HG03432 (cell line): ENCODE measurements at regions not wholly inside any gene's neighbourhood (a gene's known extent, or its start where the extent isn't known, plus 50 kb on each side); places are given as distances from the start of the nearest gene placed in this dataset.
"Not testable (repeated sequence)": the region's sequence is repeated elsewhere in the genome, so short reads cannot be mapped to it uniquely, and the experiment has no call there.

Experiments
- ATAC-seq: cut with Tn5 transposase; IDR thresholded peaks from one replicate; pipeline ENCODE4 v1.9.1; 2021; ENCODE audit warnings: mild to moderate bottlenecking, moderate library complexity; ENCODE audit not compliant: unreplicated experiment

- ATAC-seq, result no peak
These were observed 80.8 kb downstream of the C21orf91 start for GRCh38 chr21:17738176-17738953.

- no peak for ATAC-seq
These were observed 83.1 kb downstream of the C21orf91 start for GRCh38 chr21:17736072-17736471.

DNA sequence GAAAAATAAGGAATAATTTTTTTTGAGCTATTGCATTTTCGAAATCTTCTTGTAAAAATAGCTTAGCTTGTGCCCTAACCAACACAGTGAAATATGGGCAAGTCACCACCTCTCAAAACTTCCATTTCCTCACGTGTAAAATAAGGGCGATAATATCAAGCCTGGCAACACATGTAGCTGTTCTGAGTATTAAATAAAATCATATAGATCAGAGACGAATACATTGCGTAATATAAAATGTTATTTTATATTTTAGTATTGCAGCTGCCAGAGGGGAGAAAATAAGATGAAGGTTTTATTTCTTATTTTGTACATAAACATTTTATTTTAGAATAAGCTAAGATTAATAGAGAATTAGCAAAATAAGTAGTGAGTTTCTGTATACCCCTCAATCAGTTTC is 85.9 kb downstream of the C21orf91 start:
- ATAC-seq, result no peak

DNA sequence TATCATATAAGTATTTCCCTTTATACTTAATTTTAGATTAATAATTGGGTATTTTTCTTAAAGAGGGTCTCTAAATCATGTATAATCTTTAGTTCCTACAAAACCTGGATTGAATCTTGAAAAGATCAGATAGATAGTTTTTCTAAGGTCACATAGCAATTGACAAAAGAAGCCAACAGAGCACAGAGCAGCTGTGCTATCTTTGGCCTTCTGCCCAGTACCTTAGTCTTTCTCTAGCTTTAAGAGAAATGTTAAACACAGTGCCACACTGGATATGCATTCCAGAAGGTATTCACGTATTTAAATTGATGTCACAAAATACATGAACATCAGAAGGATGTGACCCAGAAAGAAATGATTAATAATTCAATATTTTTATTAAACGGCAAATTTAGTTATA is 86.8 kb downstream of the C21orf91 start:
- no peak for ATAC-seq

- ATAC-seq, result no peak
These were observed 87.6 kb downstream of the C21orf91 start for GRCh38 chr21:17731554-17731953.

DNA sequence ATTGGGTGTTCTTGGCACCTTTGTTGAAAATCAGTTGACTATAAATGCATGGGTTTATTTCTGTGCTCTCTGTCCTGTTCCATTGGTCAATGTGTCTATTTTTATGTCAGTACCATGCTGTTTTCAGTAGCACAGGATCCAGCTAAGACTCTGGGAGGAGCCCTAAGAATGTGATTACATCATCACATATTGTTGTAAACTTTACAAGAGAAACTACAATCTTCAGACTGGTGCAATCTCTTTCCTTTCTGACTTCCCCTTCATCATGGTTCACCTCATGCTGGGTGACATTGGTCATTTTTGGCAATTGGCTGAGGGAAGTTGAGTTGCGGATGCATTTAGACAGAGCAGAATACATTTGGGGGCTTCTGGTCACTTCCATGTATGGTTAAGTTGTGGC is 88.4 kb downstream of the C21orf91 start:
- no peak for ATAC-seq

- no peak for ATAC-seq
These were observed 89.7 kb downstream of the C21orf91 start for GRCh38 chr21:17729455-17729854.

DNA sequence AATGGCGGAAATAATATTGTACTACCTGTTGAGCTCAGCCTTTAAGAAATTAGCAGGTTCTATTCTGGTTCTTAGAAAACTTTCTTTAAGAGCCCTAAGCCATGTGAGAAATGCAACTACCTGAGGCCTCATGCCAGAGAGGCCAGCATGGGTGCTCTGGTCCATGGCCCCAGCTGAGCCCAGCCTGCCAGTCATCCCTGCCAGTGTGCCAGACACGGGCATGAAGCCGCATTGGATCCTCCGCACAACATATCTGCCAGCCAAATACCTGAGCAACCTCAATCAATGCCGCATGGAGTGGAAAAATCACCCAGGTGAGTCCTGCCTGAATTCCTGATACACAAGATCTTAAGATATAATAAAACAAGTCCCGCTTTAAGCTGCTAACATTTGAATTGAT is 91.8 kb downstream of the C21orf91 start:
- no peak for ATAC-seq

- ATAC-seq, result no peak
These were observed 92.9 kb downstream of the C21orf91 start for GRCh38 chr21:17726047-17726829.

DNA sequence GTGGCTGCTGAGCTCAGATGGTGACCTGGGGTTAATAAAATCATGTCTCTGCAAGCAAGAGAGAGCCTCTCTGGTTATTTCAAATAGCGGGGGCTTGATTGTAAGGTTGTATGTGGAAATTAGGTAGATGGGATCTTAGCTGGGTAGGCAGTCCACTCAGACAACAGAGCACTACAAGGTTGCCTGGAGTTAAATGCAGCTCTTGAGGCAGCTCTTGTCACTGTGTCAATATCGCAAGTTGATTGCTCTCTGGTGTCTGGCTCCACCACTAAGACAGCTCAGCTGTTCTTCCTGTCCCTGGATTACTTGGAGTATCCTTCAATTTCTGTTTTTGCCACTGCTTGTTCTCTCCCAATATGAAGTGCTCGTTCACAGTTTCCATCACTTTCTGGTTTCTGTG is 93.8 kb downstream of the C21orf91 start:
- ATAC-seq, result no peak

DNA sequence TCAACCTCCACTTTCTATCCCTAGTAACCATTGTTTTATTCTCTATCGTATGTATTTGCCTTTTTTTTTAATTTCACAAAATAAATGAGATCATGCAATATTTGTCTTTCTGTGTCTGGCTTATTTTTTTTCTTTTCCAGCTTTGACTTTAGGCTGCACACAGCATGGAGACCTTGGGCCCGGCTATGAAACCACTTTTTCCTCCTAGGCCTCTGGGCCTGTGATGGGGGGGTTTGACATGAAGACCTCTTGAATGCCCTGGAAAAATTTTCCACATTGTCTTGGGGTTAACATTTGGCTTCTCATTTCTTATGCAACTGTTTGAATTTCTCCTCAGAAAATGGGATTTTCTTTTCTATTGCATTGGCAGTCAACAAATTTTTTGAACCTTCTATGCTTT is 100.2 kb upstream of the BTG3 start:
- no peak for ATAC-seq

GRCh38 chr21:17711896-17712295 is 99.2 kb upstream of the BTG3 start:
- no peak for ATAC-seq

GRCh38 chr21:17709266-17709611 is 96.5 kb upstream of the BTG3 start:
- ATAC-seq, result peak; percentile 100

DNA sequence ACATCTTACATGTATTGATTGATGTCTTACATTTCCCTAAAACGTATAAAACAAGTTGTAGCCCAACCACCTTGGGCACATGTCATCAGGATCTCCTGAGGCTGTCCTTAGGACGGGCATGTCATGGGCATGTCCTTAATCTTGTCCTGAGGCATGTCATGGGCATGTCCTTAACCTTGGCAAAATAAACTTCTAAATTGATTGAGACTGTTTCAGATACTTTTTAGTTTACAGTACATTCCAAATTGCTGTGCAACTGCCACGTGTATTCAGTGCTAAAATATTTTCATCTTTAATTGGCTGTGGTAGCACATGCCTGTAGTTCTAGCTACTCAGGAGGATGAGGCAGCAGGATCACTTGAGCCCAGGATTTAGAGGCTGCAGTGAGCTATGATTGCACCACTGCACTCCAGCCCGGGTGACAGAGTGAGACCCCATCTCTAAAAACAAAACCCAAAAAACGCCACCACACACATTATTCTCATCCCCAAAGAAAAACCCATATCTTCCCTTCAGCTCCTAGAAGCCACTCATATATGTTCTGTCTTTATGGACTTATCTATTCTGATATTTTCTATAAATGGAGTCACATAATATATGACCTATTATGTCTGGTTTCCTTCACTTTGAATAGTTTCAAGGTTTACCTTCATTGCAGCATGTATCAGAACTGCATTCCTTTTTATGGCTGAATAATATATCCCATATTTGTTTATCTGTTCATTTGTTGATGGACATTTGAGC is 96.0 kb upstream of the BTG3 start:
- peak; percentile 50 for ATAC-seq

DNA sequence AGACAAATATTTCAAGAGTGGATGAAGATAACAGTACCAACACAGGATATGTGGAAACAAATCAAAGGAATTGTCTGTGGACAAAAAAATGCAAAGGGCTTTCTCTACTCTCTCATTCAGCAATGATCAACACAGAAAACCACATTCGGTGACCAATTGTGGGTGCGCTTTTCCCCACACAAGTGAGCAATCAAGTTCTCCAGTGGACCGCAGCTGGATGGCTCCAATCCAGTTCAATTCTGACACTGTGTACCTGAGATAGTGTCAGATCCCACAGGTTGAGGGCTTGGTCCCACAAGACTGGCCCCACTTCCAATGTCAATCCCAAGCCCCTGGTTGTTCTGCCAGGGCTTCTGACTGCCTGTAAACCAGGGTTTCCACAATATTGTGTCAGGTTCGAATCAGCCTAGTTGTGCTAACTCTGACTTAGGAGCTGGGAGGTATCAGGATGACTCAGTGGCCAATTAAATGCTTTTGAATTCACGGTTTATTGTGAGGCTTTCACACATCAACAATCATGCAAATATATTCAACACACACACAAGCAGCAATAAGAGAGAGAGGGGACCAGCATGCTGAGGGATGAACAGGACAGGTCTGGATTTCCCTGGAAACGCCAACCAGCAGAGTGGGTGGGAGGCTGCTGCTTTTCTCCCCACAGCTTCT is 87.0 kb upstream of the BTG3 start:
- ATAC-seq, result peak; percentile 89

DNA sequence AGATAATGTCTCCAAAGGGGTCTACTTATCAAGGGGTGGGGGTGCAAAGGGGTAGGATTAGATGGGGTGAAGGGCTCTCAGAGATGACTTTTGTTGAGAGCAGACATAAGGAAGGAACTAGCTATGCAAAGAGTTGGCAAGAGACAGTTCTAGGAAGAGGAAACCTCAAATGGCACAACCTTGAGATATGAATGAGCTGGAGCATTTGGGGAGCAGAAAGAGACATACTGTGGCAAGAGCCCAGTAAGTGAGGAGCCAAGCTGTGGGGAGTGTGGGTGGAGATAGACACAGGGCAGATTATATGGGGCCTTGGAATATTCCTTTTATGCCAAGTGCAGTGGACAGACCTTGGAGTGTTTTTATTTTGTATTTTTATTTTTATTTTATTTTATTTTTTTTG is 84.8 kb upstream of the BTG3 start:
- no peak for ATAC-seq

DNA sequence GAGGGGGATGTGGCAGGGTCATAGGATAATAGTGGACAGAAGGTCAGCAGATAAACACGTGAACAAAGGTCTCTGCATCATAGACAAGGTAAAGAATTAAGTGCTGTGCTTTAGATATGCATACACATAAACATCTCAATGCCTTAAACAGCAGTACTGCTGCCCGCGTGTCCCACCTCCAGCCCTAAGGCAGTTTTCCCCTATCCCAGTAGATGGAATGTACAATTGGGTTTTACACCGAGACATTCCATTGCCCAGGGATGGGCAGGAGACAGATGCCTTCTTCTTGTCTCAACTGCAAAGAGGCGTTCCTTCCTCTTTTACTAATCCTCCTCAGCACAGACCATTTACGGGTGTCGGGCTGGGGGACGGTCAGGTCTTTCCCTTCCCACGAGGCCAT is 81.7 kb upstream of the BTG3 start:
- ATAC-seq, result not testable (repeated sequence)

- ATAC-seq, result no peak
These were observed 81.1 kb upstream of the BTG3 start for GRCh38 chr21:17693801-17694200.

DNA sequence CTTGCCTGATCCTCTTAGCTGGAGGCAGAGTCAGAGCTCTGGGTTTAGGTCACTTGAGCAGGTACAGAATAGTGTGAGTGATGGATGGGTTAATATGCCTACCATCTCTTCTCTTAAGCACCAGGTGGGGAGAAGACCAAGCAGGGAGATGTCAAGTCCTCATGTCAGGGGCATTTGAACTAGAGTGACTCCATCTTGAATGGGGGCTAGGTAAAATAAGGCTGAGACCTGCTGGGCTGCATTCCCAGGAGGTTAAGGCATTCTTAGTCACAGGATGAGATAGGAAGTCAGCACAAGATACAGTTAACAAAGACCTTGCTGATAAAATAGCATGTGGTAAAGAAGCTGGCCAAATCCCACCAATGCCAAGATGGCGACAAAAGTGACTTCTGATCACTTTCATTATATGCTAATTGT is 77.4 kb upstream of the BTG3 start:
- no peak for ATAC-seq

DNA sequence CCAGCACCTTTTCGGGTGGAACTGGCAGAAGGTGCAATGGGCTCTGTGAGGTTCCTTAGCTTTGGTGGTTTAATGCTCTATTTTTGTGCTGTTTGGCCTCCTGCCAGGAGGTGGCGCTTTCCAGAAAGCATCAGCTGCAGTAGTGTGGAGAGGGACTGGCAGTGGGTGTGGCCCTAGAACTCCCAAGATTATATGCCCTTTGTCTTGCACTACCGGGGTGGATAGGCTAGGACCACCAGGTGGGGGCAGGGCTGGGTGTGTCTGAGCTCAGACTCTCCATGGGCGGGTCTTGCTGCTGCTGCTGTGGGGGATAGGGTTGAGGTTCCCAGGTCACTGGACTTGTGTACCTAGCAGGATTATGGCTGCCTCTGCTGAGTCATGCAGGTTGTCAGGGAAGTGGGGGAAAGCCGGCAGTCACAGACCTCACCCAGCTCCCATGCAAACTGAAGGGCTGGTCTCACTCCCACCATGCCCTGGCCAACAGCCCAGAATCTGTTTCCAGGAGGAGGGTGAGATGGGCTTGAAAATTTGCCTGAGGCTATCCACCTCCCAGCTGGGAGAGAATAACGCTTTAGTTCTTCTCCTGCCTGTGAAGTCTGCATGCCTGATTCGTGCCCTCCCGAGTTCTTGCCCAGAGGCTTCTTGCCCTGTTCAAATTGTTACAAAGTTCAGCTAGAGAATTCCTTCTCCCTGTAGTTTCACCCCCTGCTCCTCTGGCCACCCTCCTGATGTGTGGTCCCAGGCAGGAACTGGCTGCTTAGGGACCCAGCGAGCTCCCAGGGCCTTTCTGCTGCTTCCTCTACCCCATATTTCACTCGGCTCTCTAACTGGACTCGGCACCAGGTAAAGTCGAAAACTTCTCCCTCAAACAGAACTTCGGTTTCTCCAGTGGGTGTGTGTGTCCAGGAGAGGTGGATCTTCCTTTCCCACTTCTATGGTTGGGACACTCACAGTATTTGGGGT is 76.5 kb upstream of the BTG3 start:
- ATAC-seq, result no peak
